Spleen (tissue), 7 donors: ENCODE measurements at regions not wholly inside any gene's neighbourhood (a gene's known extent, or its start where the extent isn't known, plus 50 kb on each side); places are given as distances from the start of the nearest gene placed in this dataset.

Source experiments
- POLR2AphosphoS5 ChIP-seq, 3 donors: sonication (generic); formaldehyde crosslinking; IDR thresholded peaks; one replicate each; pipeline ENCODE4 v1.5.1; 2017; ENCODE audit warnings: antibody characterized with exemption in 3 of 3
- TF ChIP-seq, protein P1 (sequence below), 11 experiments: fragments of 200-600 bp in 7 of 11; fragments of 450-650 bp in 4 of 11; sonication (generic) in 4 of 11; IDR thresholded peaks in 8 of 11; conservative IDR thresholded peaks in 3 of 11; 1 replicate in 7 of 11; 2 replicates in 4 of 11; pipeline versions ENCODE4 v1.4.0 to v1.8.0; 2016 to 2021; ENCODE audit warnings: antibody characterized with exemption in 11 of 11, inconsistent platforms in 4 of 11, mild to moderate bottlenecking in 1 of 11
- donor health status: DM: no; HTN: no; CAD: no; lungs with moderate emphysema.
- donor health status: DM: no; HTN: no; CAD: no.
- donor health status: DM: no; HTN: no; CAD: no.

DNA sequence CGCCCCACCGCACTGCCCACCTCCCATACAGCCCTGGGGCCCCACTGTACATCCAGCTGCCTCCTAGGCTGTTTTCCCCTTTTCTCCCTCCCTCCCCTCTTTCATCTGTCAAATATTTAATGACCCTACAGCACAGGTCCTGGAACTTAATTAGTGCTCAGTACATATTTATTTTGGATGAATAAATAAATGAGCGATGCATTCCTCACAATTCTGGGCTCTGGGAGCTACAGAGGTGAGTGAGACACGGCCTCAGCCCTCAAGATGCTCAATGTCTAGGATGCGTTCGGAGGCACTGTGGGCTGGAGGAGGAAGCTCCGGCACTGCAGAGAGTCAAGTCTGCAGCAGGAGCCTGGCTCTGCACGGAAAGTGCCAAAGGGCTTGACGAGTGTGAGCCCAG is 175.0 kb downstream of the FAM43A start:
- TF ChIP-seq, protein P1, sequence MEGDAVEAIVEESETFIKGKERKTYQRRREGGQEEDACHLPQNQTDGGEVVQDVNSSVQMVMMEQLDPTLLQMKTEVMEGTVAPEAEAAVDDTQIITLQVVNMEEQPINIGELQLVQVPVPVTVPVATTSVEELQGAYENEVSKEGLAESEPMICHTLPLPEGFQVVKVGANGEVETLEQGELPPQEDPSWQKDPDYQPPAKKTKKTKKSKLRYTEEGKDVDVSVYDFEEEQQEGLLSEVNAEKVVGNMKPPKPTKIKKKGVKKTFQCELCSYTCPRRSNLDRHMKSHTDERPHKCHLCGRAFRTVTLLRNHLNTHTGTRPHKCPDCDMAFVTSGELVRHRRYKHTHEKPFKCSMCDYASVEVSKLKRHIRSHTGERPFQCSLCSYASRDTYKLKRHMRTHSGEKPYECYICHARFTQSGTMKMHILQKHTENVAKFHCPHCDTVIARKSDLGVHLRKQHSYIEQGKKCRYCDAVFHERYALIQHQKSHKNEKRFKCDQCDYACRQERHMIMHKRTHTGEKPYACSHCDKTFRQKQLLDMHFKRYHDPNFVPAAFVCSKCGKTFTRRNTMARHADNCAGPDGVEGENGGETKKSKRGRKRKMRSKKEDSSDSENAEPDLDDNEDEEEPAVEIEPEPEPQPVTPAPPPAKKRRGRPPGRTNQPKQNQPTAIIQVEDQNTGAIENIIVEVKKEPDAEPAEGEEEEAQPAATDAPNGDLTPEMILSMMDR (IDR thresholded peaks at IDR 0.05 in 8 of 11, conservative IDR thresholded peaks at IDR 0.05 in 3 of 11): no peak
- no peak for TF ChIP-seq POLR2AphosphoS5 (IDR thresholded peaks at IDR 0.05)
